Upper lobe of right lung (tissue), 1 donor: ENCODE measurements at regions not wholly inside any gene's neighbourhood (a gene's known extent, or its start where the extent isn't known, plus 50 kb on each side); places are given as distances from the start of the nearest gene placed in this dataset.
A peak's percentile ranks its signal among the peaks of the same experiment; 100 is the strongest.

Experiments used
- ATAC-seq: fragments of 200-7000 bp; cut with Tn5 transposase; one replicate; pipeline ENCODE4 v1.9.1; 2020; ENCODE audit warnings: mild to moderate bottlenecking, moderate library complexity
- DNase-seq: peaks from one replicate; pipeline ENCODE4 v3.0.0-alpha.2; 2020
- H3K27ac ChIP-seq: fragments of 200-600 bp; one replicate; pipeline ENCODE4 v1.8.0; 2022
- H3K27me3 ChIP-seq: fragments of 200-600 bp; one replicate; pipeline ENCODE4 v1.8.0; 2022; ENCODE audit warnings: mild to moderate bottlenecking
- H3K36me3 ChIP-seq: fragments of 200-600 bp; one replicate; pipeline ENCODE4 v1.8.0; 2022
- H3K4me1 ChIP-seq: fragments of 200-600 bp; one replicate; pipeline ENCODE4 v1.8.0; 2022
- H3K4me3 ChIP-seq: fragments of 200-600 bp; one replicate; pipeline ENCODE4 v1.8.0; 2022; ENCODE audit warnings: mild to moderate bottlenecking
- H3K9me3 ChIP-seq: fragments of 200-600 bp; one replicate; pipeline ENCODE4 v1.8.0; 2022
- intact Hi-C: fragments of 100-400 bp; cut with DNase I; formaldehyde crosslinking; loops from one replicate; pipeline ENCODE4 v1.11.0; 2022
- TF ChIP-seq, protein P1 (sequence below): fragments of 200-600 bp; IDR thresholded peaks from one replicate; pipeline ENCODE4 v1.8.0; 2022; ENCODE audit warnings: antibody characterized with exemption
- donor health status: DM: no; HTN: yes; CAD: no; lungs with severe emphysema.

DNA sequence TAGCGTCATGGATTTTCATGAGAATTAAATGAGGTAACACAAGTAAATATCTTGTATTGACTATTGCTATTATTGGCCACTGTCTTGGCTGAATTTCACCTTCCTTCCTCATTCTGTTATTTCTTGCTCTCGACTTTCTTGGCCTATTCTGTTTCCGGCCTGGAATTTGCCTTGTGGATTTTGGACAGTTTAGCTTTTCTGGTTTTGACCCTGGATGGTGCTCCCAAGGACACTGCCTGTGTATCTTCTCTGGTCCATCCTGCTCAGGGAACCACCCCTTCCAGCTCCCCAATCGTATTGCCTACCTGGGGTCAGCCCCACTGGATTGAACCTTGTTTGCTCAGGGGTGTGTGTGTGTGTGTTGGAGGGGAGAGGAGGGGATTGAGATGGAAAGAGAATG is 376.2 kb upstream of the C2CD4B start:
- no peaks in the 10 kb centered on the region for H3K36me3 ChIP-seq
- DNase-seq = no peak
- H3K4me3 ChIP-seq = no peak overlapping the region
- ATAC-seq = no peak
- intact Hi-C loops = no loop called here
- H3K4me1 ChIP-seq = peaks cover 8% of the 10 kb centered on the region
- TF ChIP-seq, protein P1, sequence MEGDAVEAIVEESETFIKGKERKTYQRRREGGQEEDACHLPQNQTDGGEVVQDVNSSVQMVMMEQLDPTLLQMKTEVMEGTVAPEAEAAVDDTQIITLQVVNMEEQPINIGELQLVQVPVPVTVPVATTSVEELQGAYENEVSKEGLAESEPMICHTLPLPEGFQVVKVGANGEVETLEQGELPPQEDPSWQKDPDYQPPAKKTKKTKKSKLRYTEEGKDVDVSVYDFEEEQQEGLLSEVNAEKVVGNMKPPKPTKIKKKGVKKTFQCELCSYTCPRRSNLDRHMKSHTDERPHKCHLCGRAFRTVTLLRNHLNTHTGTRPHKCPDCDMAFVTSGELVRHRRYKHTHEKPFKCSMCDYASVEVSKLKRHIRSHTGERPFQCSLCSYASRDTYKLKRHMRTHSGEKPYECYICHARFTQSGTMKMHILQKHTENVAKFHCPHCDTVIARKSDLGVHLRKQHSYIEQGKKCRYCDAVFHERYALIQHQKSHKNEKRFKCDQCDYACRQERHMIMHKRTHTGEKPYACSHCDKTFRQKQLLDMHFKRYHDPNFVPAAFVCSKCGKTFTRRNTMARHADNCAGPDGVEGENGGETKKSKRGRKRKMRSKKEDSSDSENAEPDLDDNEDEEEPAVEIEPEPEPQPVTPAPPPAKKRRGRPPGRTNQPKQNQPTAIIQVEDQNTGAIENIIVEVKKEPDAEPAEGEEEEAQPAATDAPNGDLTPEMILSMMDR = no peak
- no peak overlapping the region for H3K27ac ChIP-seq
- H3K9me3 ChIP-seq = no peaks in the 10 kb centered on the region
- no peaks in the 10 kb centered on the region for H3K27me3 ChIP-seq

GRCh38 chr15:62541846-62542245 is 376.8 kb upstream of the C2CD4B start:
- Histone ChIP-seq H3K4me3 (no peak overlapping the region), H3K27ac (no peak overlapping the region), H3K27me3 (no peaks in the 10 kb centered on the region), H3K9me3 (no peaks in the 10 kb centered on the region), H3K36me3 (no peaks in the 10 kb centered on the region), H3K4me1 (peaks cover 14% of the 10 kb centered on the region)
- intact Hi-C loops = no loop called here
- DNase-seq = no peak
- no peak for ATAC-seq
- TF ChIP-seq, protein P1 = no peak

GRCh38 chr15:62544446-62544845 is 379.4 kb upstream of the C2CD4B start:
- TF ChIP-seq, protein P1 = no peak
- no peak for ATAC-seq
- intact Hi-C loops = no loop called here
- H3K9me3 ChIP-seq = no peaks in the 10 kb centered on the region
- DNase-seq = no peak
- no peak overlapping the region for H3K4me3 ChIP-seq
- no peak overlapping the region for H3K27ac ChIP-seq
- no peaks in the 10 kb centered on the region for H3K36me3 ChIP-seq
- H3K27me3 ChIP-seq = no peaks in the 10 kb centered on the region
- H3K4me1 ChIP-seq = peaks cover 18% of the 10 kb centered on the region

GRCh38 chr15:62545467-62546227 is 380.6 kb upstream of the C2CD4B start:
- Histone ChIP-seq H3K9me3 (no peaks in the 10 kb centered on the region), H3K27ac (no peak overlapping the region), H3K4me3 (no peak overlapping the region), H3K4me1 (peaks cover 18% of the 10 kb centered on the region), H3K36me3 (no peaks in the 10 kb centered on the region), H3K27me3 (no peaks in the 10 kb centered on the region)
- ATAC-seq = peak; percentile 68
- intact Hi-C loops = no loop called here
- TF ChIP-seq, protein P1 = no peak
- DNase-seq = no peak

DNA sequence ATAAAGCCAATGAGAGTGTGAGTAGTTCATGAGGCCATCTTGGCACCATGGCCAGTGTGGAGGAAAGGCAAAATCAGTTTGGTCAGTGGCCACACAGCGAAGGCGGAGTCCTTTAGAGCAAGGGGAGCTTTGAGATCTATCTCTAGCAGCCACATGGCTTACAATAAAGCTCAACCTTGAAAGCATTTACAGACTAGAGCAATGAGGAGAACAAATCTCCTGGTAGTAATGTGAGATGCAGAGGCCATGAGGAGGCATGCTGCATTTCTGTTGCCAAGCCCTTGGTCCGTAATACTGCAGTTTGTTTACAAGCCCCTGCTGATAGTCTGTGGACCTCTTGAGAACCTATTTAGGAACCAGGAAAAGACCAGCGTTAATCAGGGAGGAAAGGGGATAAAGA is 381.5 kb upstream of the C2CD4B start:
- no peaks in the 10 kb centered on the region for H3K27me3 ChIP-seq
- H3K4me3 ChIP-seq = no peak overlapping the region
- ATAC-seq (no peak), DNase-seq (no peak)
- no peak overlapping the region for H3K27ac ChIP-seq
- no peaks in the 10 kb centered on the region for H3K9me3 ChIP-seq
- H3K4me1 ChIP-seq = peaks cover 18% of the 10 kb centered on the region
- intact Hi-C loops = no loop called here
- no peaks in the 10 kb centered on the region for H3K36me3 ChIP-seq
- TF ChIP-seq, protein P1 = no peak

- Histone ChIP-seq H3K9me3 (no peaks in the 10 kb centered on the region), H3K27me3 (no peaks in the 10 kb centered on the region), H3K4me1 (peaks cover 18% of the 10 kb centered on the region), H3K4me3 (no peak overlapping the region), H3K36me3 (no peaks in the 10 kb centered on the region), H3K27ac (no peak overlapping the region)
- intact Hi-C loops = no loop called here
- ATAC-seq = no peak
- TF ChIP-seq, protein P1 = no peak
- no peak for DNase-seq
Measured at GRCh38 chr15:62547584-62547983, 382.5 kb upstream of the C2CD4B start.
